NOMO-1 treated with dmso at 0.1 percent for 144 hours (cell line): ENCODE measurements at regions not wholly inside any gene's neighbourhood (a gene's known extent, or its start where the extent isn't known, plus 50 kb on each side); places are given as distances from the start of the nearest gene placed in this dataset.
A peak's percentile ranks its signal among the peaks of the same experiment; 100 is the strongest.

ENCODE experiments used
- DNase-seq: peaks from one replicate; lab custom pipeline; 2025; ENCODE audit not compliant: unreplicated experiment; lab: John Stamatoyannopoulos, UW

- no peak for DNase-seq
Observed at GRCh38 chr14:89613260-89614008, 196.4 kb upstream of the FOXN3 start.

GRCh38 chr14:89609500-89610100 lies 192.6 kb upstream of the FOXN3 start:
- DNase-seq, result no peak

GRCh38 chr14:89607453-89607852 lies 190.4 kb upstream of the FOXN3 start:
- DNase-seq, result no peak

GRCh38 chr14:89603938-89604480 lies 187.0 kb upstream of the FOXN3 start:
- no peak for DNase-seq

- no peak for DNase-seq
Observed at GRCh38 chr14:89600950-89601826, 184.2 kb upstream of the FOXN3 start.

- no peak for DNase-seq
Observed at GRCh38 chr14:89600029-89600428, 183.0 kb upstream of the FOXN3 start.

- DNase-seq, result no peak
Observed at GRCh38 chr14:89598548-89599186, 181.6 kb upstream of the FOXN3 start.

- no peak for DNase-seq
Observed at GRCh38 chr14:89592961-89593360, 175.9 kb upstream of the FOXN3 start.

- peak; percentile 88 for DNase-seq
Observed at GRCh38 chr14:89589400-89590118, 172.5 kb upstream of the FOXN3 start.

- no peak for DNase-seq
Observed at GRCh38 chr14:89588840-89589296, 171.8 kb upstream of the FOXN3 start.

- DNase-seq, result no peak
Observed at GRCh38 chr14:89588016-89588415, 171.0 kb upstream of the FOXN3 start.

GRCh38 chr14:89587136-89587420 lies 170.0 kb upstream of the FOXN3 start:
- DNase-seq, result no peak

- no peak for DNase-seq
Observed at GRCh38 chr14:89586258-89587135, 169.5 kb upstream of the FOXN3 start.

- no peak for DNase-seq
Observed at GRCh38 chr14:89578156-89578555, 161.1 kb upstream of the FOXN3 start.

GRCh38 chr14:89576960-89577359 lies 159.9 kb upstream of the FOXN3 start:
- DNase-seq, result no peak

- no peak for DNase-seq
Observed at GRCh38 chr14:89576145-89576927, 159.3 kb upstream of the FOXN3 start.

GRCh38 chr14:89575386-89576061 lies 158.5 kb upstream of the FOXN3 start:
- DNase-seq, result no peak

- no peak for DNase-seq
Observed at GRCh38 chr14:89574420-89574819, 157.4 kb upstream of the FOXN3 start.

- no peak for DNase-seq
Observed at GRCh38 chr14:89573399-89573657, 156.3 kb upstream of the FOXN3 start.
